Fibroblast of peridontal ligament (primary cell): ENCODE measurements at regions not wholly inside any gene's neighbourhood (a gene's known extent, or its start where the extent isn't known, plus 50 kb on each side); places are given as distances from the start of the nearest gene placed in this dataset.

ENCODE experiments used
- DNase-seq: peaks from one replicate; pipeline ENCODE4 v3.0.0-alpha.2; 2010; ENCODE audit errors: extremely low read depth

DNA sequence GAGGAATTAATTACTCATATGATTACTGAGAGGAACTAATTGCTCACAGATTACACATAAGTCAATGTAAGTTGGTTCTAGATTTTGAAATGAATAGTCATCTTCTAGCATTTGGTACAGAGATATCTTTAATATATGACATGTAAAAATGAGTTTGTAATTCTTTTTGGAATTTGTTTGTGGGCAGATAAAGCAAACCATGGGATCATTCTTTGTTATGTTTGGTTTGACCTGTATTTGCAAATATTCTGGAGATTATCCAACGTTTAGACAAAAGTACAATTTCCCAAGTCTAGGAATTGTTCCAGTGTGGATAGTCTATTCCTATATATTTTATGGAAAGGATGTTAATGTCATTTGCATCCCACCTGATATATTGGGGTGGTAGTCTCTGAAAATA, 309.6 kb upstream of the EDNRB start:
- no peak for DNase-seq

DNA sequence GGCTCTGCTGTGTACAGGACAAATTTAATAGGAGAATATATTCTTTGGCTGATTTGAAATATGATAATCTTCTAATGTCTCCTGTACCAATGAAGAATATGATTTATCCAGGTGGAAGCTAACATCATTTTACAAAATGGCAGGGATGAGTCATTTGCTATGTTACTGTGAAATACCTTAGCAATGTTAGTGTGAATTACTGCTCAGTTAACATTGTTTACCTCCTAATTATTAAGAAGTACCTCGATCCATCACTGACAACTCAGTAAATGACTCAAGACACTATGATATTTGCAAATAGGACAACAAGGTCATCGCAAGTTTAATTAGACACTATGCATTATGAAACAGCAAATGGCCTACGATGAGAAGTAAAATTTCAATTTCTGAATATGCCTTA, 309.1 kb upstream of the EDNRB start:
- DNase-seq = no peak

DNA sequence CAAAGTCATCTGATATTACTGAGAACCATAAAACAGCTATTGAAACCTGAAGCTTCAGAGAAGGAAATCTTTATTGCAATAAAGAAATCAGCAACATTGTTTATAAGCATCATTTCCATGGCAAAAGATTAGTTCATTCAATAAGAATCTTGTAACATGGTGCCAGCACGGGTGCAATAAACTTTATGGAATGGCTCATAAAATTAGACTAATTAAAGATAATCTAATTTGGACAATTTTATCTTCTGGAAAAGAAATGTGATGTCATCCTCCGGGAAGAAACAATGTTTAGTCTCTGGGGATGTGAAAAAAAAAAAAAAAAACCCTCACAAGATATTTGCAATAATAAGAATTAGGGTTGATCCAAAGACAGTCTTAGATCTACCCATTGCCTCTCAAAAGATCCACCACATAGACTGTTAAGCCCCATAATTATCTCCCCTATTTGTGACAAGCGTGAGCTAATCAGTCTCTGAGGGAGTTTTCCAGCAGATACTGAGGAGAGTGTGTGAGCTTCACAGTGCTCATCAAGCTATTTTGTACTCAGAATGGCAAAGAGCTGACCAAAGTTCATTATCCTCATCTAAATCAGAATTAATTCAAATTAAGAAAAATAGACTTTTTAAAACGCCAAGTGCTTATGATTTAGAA, 297.0 kb upstream of the EDNRB start:
- no peak for DNase-seq

DNA sequence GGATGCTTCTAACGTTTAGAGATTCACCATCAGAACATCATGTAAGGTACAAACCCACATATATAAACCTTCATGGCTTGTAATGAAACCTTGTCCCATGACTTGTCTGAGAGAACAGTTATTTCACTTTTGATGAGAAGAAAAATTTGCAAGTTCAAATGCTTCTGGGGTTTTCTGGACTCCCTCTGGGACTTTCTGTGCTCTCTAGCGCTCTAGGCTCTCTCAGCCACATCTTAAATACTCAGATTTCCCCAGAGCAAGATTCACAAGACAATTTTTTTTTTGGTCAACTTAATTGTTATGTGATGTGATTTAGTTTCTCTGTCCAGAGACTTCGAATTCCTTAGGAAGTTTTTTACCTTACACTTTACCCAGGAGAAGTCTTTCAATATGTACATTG, 282.8 kb upstream of the EDNRB start:
- no peak for DNase-seq

DNA sequence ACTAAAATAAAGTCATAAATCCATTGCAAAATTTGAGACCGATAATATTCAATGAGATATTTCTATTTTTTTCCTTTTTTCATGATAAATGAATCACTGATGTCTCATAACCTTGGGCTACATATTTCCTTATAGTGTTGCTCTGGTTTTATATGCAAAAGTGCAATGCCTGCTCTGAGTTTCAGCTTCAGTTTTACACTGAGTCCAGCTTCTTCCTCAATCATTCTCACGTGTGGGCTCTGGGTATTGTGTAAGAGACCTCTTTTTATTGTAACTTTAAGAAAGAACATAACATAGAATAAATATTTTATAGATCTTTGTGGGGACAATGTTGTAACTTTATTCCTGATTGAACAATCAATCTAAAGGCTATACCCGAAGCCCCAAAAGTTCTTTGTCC, 280.2 kb upstream of the EDNRB start:
- peak; percentile 12 for DNase-seq

DNA sequence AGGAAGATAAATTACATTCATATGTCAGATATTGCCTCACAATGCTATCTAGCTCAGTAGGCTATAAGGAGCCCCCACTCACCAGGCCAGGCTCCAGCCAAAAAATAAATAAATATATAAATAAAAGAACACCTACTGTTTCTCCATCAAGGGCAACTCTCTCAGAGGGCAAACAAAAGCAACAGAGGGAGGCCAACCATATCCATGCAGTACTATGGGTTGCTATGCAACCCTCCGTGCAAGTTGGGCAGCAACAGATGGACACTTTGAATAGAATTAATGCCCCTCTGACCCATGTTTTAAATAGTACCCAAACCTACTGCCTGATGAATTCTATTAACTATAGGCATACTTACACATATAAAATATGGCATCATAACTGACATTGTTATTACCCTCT, 279.8 kb upstream of the EDNRB start:
- no peak for DNase-seq

DNA sequence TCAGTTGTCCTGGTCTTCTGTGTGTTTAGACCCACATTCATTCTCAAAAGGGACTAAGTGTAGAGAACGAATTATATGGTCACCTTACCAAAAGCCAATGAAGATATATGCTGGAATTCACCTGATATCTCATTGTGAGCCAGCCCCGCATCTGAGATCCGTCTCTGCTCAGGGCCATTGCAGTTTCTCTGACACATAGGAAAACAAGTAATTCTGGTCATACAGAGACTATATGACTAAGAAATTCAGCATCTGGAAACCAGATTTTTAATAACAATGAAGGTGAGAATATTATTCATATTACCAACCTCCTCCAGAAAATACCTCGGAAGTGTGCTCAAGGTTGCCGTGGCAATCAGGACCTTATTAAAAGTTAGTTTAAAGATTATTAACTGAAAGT, 278.6 kb upstream of the EDNRB start:
- no peak for DNase-seq

DNA sequence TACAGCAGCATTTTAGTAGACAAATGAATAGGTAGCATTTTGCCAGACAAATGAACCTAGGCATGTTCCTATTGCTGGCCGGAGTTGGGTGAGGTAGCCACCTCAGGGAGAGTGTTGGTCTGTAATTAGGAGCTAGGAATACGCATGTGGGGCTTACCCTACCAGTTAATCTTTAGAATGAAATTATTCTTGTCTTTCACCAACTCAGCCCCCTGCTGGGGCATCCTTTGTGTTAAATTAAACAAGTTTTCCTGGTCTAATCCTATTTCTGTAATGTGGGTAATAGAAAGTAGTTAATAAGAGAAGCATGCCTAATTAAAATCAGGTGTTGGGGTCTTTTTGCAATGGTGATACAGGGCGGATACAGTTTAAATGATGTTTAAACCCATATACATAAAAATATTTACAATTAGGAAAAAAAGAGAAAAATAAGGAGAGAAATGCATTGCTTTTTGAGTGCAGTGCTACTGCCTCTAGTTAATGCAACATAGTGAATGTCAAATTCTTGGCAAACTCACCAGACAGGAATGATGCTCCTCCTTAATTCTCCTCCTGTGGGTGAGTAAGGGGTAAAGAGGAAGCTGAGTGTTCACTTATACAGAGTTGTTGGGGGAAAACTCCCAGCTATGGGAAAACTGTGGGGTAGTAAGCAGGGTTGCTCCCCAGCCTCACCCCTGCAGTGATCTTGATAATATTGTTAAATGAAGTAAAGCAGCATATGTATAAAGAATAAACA, 276.4 kb upstream of the EDNRB start:
- peak; percentile 18 for DNase-seq

- DNase-seq = no peak
Measured at GRCh38 chr13:78193846-78194245, 275.2 kb upstream of the EDNRB start.

- DNase-seq = peak; percentile 50
Measured at GRCh38 chr13:78192716-78193115, 274.1 kb upstream of the EDNRB start.

DNA sequence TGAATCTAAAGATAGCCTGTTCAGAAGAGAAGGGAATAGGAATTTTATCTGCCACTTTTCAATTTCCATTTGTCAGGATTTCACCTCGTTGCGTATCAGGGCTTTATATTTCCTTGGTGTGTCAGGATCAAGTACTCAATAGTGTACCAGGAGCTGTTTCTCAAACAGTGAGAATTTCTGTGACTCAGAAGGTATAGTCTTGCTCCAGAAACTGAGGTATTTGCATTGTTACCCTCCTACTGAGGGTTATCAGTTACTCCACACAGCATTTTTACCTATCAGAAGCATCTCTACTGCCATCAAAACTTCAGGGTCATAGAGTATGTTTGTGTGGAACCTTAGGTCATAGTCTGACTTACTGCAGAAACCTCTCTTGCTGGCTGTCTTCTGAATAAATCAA, 271.7 kb upstream of the EDNRB start:
- no peak for DNase-seq

GRCh38 chr13:78187781-78188180, 269.1 kb upstream of the EDNRB start:
- DNase-seq = no peak

DNA sequence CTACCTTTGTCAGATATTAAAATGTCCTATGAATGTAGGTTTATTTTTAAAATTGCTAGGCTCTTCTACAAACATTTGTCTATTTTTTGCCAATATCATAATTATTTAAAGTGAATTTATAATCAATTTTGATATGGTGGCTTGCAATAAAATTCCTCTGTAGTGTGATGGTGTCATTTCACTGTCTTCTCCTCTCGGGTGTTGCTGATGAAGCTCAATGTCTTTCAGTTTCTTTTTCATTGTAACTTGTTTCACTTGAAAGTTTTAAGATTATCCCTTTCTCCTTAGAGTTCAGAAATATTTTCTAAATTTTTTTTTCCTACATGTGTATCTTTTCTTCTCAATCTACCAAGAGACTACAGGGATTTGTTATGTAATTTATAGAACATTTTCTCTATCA, 267.1 kb upstream of the EDNRB start:
- DNase-seq = no peak

- DNase-seq = peak; percentile 32
Measured at GRCh38 chr13:78183732-78184131, 265.1 kb upstream of the EDNRB start.

DNA sequence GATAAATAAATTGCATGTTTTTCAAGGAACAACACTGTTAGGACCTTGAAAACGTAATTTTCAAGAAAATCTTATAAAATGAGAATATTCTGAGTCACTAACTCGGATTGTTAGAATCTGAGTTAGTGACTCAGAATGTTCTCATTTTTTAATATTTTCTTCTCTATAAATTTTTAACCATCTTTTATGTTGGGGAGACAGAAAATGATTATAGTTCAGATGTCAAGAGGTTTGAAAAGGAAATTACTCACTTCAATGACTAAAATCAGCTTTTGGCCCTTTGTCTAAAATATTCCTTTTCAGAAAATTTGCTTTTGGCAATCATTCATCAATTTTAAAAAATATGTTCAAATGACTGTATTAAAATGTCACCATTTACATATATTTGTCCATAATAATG, 264.2 kb upstream of the EDNRB start:
- DNase-seq = no peak

DNA sequence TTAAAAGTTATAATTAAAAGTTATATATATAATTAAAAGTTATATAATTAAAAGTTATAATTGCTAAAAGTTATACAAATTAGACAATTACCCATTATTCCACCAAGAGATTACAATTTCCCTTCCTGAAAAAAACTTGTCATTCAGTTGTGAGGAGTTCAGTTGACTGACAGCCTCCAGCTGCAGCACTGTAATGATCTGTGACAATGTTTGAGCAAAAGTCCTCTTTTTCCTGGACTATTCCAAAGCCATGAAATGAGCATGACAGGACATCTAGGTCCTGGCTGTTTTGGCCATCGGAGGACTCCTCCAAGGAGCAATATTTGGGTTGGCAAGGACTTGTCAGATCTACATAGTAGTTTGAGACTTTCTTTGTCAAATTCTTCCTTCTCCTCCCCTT, 258.7 kb upstream of the EDNRB start:
- no peak for DNase-seq

- no peak for DNase-seq
Measured at GRCh38 chr13:78176880-78177279, 258.2 kb upstream of the EDNRB start.

DNA sequence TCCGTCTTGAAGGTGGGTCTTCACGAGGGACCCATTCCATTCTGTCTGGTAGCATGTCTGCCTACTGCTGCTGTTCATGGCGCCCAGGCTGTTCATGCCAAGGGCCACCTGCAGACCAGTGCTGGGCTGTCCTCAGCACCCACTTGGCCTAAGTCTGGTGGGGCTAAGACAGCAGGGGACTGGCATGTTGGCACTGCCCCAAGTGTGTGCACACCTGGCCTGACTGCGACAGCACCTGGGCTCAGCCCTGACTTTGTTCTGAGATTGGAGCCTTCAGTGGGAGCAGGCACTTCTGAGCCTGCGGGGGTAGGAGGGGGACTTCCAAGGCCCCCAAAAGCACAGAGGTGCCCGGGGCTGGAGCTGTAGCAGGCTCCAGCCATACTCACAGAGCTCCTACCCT, 250.8 kb upstream of the EDNRB start:
- DNase-seq = no peak

DNA sequence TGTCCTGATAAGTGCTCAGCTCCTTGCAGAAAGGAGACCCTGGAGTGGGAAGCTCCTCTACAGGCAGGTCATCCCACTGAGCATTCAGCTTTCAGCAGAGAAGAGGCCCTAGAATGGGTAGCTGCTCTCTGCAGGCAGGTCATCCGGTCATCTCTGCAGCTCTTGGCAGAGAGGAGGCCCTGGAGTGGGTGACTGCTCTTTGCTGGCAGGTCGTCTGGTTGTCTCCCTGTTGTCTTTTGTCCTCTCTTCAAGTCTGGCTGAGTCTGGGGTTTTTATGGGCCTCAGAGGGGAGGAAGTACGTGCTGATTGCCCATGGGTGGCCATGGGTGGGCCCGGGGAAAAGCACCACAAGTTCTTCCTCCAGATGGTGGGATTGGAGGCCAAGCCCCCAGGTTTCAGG, 250.3 kb upstream of the EDNRB start:
- no peak for DNase-seq

DNA sequence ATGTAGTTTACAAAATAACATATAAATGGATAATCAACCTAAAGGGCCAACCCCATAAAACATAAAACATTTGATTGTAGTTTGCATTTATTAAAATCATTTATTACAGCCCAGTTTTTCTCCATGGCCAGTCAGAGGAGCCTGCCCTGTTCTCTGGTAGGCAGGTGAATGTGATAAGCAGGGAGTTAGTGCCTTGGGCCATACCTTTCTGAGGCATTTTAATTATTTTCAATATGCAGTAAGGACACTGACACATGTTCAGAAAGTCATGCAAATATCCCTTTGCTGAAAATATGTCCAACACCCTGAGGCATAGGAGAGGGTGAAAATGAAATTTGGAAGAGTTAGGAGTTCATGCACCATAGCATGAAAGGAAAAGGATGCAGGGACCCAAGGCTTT, 242.6 kb upstream of the EDNRB start:
- no peak for DNase-seq

- peak; percentile 91 for DNase-seq
Measured at GRCh38 chr13:78160793-78161192, 242.2 kb upstream of the EDNRB start.

DNA sequence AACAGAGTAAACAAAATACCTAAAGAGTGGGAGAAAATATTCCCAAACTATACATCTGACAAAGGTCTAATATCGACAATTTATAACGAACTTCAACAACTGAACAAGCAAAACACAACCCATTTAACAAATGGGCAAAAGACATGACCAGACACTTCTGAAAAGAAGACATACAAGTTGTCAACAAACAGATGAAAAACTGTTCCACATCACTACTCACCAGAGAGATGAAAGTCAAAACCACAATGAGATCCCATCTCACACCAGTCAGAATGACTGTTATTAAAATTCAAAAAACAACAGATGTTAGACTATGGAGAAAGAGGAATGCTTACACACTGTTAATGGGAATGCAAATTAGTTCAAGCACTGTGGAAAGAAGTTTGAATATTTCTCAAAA, 233.8 kb upstream of the EDNRB start:
- DNase-seq = no peak

- peak; percentile 76 for DNase-seq
Measured at GRCh38 chr13:78147905-78148304, 229.3 kb upstream of the EDNRB start.

GRCh38 chr13:78145276-78145675, 226.6 kb upstream of the EDNRB start:
- no peak for DNase-seq
